MM.1S (cell line): ENCODE measurements at regions not wholly inside any gene's neighbourhood (a gene's known extent, or its start where the extent isn't known, plus 50 kb on each side); places are given as distances from the start of the nearest gene placed in this dataset.

Experiments
- EZH2 ChIP-seq: fragments of 300-600 bp; sonication (generic); optimal IDR thresholded peaks from 2 replicates; pipeline ENCODE3; 2017; ENCODE audit warnings: low read depth, mild to moderate bottlenecking, antibody characterized with exemption, low read length, mixed read lengths
- TF ChIP-seq, protein P1 (sequence below): fragments of 300-600 bp; sonication (generic); IDR thresholded peaks from 2 replicates; pipeline ENCODE4 v1.5.1; 2016; ENCODE audit warnings: antibody characterized with exemption, low read length, mixed read lengths

DNA sequence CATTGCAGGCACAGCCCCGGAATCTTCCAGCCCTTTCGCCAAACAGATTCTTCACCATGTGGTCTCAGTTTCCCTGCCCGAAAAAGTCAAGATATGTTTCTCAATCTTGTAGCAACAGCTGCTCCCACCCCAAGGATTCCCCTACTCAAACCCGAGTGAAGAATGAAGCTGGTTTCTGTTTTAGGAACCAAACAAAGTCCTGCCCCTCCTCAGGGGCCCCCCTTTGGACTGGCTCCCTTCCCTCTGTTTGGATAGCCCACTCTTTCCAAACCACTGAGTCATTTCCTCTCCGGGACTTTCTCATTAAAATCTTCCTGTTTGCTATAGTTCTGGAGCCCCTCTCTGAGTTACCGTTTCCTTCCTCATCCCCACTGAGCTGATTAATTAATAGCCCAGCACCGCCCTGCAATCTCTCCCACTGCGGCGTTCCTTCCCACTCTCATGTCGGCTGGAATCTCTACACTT lies 100.9 kb downstream of the TSEN15 start:
- no peak for TF ChIP-seq EZH2
- TF ChIP-seq, protein P1, sequence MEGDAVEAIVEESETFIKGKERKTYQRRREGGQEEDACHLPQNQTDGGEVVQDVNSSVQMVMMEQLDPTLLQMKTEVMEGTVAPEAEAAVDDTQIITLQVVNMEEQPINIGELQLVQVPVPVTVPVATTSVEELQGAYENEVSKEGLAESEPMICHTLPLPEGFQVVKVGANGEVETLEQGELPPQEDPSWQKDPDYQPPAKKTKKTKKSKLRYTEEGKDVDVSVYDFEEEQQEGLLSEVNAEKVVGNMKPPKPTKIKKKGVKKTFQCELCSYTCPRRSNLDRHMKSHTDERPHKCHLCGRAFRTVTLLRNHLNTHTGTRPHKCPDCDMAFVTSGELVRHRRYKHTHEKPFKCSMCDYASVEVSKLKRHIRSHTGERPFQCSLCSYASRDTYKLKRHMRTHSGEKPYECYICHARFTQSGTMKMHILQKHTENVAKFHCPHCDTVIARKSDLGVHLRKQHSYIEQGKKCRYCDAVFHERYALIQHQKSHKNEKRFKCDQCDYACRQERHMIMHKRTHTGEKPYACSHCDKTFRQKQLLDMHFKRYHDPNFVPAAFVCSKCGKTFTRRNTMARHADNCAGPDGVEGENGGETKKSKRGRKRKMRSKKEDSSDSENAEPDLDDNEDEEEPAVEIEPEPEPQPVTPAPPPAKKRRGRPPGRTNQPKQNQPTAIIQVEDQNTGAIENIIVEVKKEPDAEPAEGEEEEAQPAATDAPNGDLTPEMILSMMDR, result no peak
